Heart left ventricle (tissue), 16 donors: ENCODE measurements at regions not wholly inside any gene's neighbourhood (a gene's known extent, or its start where the extent isn't known, plus 50 kb on each side); places are given as distances from the start of the nearest gene placed in this dataset.

Experiments
- ATAC-seq, 4 donors: fragments of 200-7000 bp; cut with Tn5 transposase; one replicate each; pipeline ENCODE4 v1.9.1; 2020 to 2022; ENCODE audit warnings: moderate library complexity in 4 of 4, mild to moderate bottlenecking in 3 of 4, moderate number of reproducible peaks in 1 of 4
- DNase-seq, 5 donors: peaks; one replicate each; pipeline ENCODE4 v3.0.0-alpha.2; 2020
- H3K27ac ChIP-seq, 12 donors: fragments of 200-600 bp; sonication (generic) in 4 of 12; one replicate each; pipeline versions ENCODE4 v1.5.0 to v1.8.0; 2016 to 2022; ENCODE audit warnings: mild to moderate bottlenecking in 2 of 12
- H3K27me3 ChIP-seq, 9 donors: fragments of 200-600 bp; sonication (generic) in 2 of 9; one replicate each; pipeline versions ENCODE4 v1.5.1 to v1.8.0; 2016 to 2022; ENCODE audit warnings: mild to moderate bottlenecking in 3 of 9
- H3K36me3 ChIP-seq, 9 donors: fragments of 200-600 bp; sonication (generic) in 2 of 9; one replicate each; pipeline versions ENCODE4 v1.5.0 to v1.8.0; 2018 to 2022; ENCODE audit warnings: mild to moderate bottlenecking in 2 of 9
- H3K4me1 ChIP-seq, 12 donors: fragments of 200-600 bp; sonication (generic) in 4 of 12; one replicate each; pipeline versions ENCODE4 v1.5.0 to v1.8.0; 2016 to 2022; ENCODE audit warnings: mild to moderate bottlenecking in 3 of 12
- H3K4me3 ChIP-seq, 12 donors: fragments of 200-600 bp; sonication (generic) in 4 of 12; one replicate each; pipeline versions ENCODE4 v1.5.0 to v1.8.0; 2017 to 2022; ENCODE audit warnings: mild to moderate bottlenecking in 9 of 12, moderate library complexity in 4 of 12
- H3K9me3 ChIP-seq, 12 donors: fragments of 200-600 bp; sonication (generic) in 4 of 12; one replicate each; pipeline versions ENCODE4 v1.5.0 to v1.8.0; 2016 to 2022; ENCODE audit warnings: mild to moderate bottlenecking in 1 of 12
- POLR2A ChIP-seq, 2 donors: fragments of 450-650 bp; IDR thresholded peaks; one replicate each; pipeline ENCODE4 v1.6.1; 2017; ENCODE audit warnings: antibody characterized with exemption in 2 of 2, mild to moderate bottlenecking in 2 of 2, moderate library complexity in 2 of 2
- WGBS, 4 donors: extraction: QIAGEN DNeasy Blood & Tissue Kit in 2 of 4; methylation state at CpG; one replicate each; pipeline versions ENCODE4 v1.1.5 to v1.1.7; 2013 to 2018; 5-methylcytosine and 5-hydroxymethylcytosine counted together
- intact Hi-C, 10 donors: fragments of 100-400 bp; cut with DNase I; formaldehyde crosslinking; loops; one replicate each; pipeline versions ENCODE4 v1.11.1 to v1.14.2; 2022
- TF ChIP-seq, protein P1 (sequence below), 12 donors: fragments of 200-600 bp; sonication (generic) in 4 of 12; IDR thresholded peaks; one replicate each; pipeline versions ENCODE4 v1.5.0 to v1.8.0; 2018 to 2022; ENCODE audit warnings: antibody characterized with exemption in 12 of 12, mild to moderate bottlenecking in 5 of 12
- donor health status: ischemic (EF 13 %, LVEDD 7.1; RV severe dilation, severe dysfunction).
- donor health status: healthy with polysubstance abuse.
- donor health status: DM: no; HTN: yes; CAD: no.
- donor health status: DM: no; HTN: no; CAD: no.
- donor health status: ischemic (EF 25% LVEDD 6.9; RV normal size, moderate dysfunction).
- donor health status: ischemic (EF 25% LVEDD 5.7; RV mildly dilated, moderate dysfunction).
- donor health status: healthy.
- donor health status: DM: yes; HTN: yes; CAD: no.
- donor health status: ischemic (EF 35%, LVEDD 5.7; RV mildly dilated, moderate dysfunction).
- donor health status: nonischemic (EF 11% LVEDD 7.7; RV severe dilation, severe dysfunction).
- donor health status: DM: yes; HTN: yes; CAD: no.
- donor health status: PGD.
- donor health status: ischemic (EF 29% LVEDD 5.4; RV normal size, mild dysfunction).
- donor health status: nonischemic (EF 23%, LVEDD 6.1; RV moderate dilation, normal function).

- H3K4me3 ChIP-seq = no peak overlapping the region
- peaks cover 0 to 18% (median 2%) of the 10 kb centered on the region in 12 donors for H3K9me3 ChIP-seq
- no peaks in the 10 kb centered on the region for H3K36me3 ChIP-seq
- no peak for TF ChIP-seq POLR2A (IDR thresholded peaks at IDR 0.05)
- TF ChIP-seq, protein P1, sequence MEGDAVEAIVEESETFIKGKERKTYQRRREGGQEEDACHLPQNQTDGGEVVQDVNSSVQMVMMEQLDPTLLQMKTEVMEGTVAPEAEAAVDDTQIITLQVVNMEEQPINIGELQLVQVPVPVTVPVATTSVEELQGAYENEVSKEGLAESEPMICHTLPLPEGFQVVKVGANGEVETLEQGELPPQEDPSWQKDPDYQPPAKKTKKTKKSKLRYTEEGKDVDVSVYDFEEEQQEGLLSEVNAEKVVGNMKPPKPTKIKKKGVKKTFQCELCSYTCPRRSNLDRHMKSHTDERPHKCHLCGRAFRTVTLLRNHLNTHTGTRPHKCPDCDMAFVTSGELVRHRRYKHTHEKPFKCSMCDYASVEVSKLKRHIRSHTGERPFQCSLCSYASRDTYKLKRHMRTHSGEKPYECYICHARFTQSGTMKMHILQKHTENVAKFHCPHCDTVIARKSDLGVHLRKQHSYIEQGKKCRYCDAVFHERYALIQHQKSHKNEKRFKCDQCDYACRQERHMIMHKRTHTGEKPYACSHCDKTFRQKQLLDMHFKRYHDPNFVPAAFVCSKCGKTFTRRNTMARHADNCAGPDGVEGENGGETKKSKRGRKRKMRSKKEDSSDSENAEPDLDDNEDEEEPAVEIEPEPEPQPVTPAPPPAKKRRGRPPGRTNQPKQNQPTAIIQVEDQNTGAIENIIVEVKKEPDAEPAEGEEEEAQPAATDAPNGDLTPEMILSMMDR (IDR thresholded peaks at IDR 0.05) = no peak
- no peaks in the 10 kb centered on the region for H3K4me1 ChIP-seq
- ATAC-seq (no peak), DNase-seq (no peak)
- WGBS, 4 donors = 91 to 99% (median 98%) methylated on average over 2 of the region's 2 CpGs
- H3K27me3 ChIP-seq = no peaks in the 10 kb centered on the region
- intact Hi-C loops = no loop called here
- no peak overlapping the region for H3K27ac ChIP-seq
Observed at GRCh38 chr7:9680713-9681112, 1247.3 kb downstream of the NXPH1 start.

GRCh38 chr7:9681284-9681683 is 1247.9 kb downstream of the NXPH1 start:
- TF ChIP-seq, protein P1 (IDR thresholded peaks at IDR 0.05) = no peak
- no peak for TF ChIP-seq POLR2A (IDR thresholded peaks at IDR 0.05)
- no peak overlapping the region for H3K4me3 ChIP-seq
- WGBS, 4 donors = 75 to 84% (median 80%) methylated on average over 4 of the region's 4 CpGs

DNA sequence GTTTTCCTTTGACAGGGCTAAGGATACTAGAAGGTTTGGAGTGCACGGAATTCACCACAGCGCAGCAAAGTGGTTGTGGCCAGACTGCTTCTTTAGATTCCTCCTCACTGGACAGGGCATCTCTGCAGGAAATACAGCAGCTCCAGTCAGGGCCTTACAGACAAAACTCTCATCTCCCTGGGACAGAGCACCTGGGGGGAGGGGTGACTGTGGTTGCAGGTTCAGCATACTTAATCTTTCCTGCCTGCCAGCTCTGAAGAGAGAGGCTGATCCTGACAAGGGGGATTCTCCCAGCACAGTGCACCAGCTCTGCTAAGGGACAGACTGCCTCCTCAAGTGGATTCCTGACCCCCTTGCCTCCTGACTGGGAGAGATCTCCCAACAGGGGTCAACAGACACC is 1257.9 kb downstream of the NXPH1 start:
- DNase-seq = no peak
- intact Hi-C loops = no loop called here
- peaks cover 0 to 21% (median 0%) of the 10 kb centered on the region in 12 donors for H3K9me3 ChIP-seq
- no peak for ATAC-seq
- WGBS, 4 donors = 50 to 79% (median 71%) methylated on average over 2 of the region's 2 CpGs
- no peaks in the 10 kb centered on the region for H3K36me3 ChIP-seq
- TF ChIP-seq POLR2A (IDR thresholded peaks at IDR 0.05) = no peak
- TF ChIP-seq, protein P1 (IDR thresholded peaks at IDR 0.05) = no peak
- no peak overlapping the region for H3K4me3 ChIP-seq
- no peaks in the 10 kb centered on the region for H3K4me1 ChIP-seq
- no peak overlapping the region for H3K27ac ChIP-seq
- H3K27me3 ChIP-seq = no peaks in the 10 kb centered on the region

More at GRCh38 chr7:9681284-9681683, 1247.9 kb downstream of the NXPH1 start:
- Histone ChIP-seq H3K27me3 (no peaks in the 10 kb centered on the region), H3K36me3 (no peaks in the 10 kb centered on the region), H3K27ac (no peak overlapping the region), H3K4me1 (no peaks in the 10 kb centered on the region), H3K9me3 (peaks cover 0 to 18% (median 2%) of the 10 kb centered on the region in 12 donors)
- DNase-seq = no peak
- intact Hi-C loops = no loop called here
- ATAC-seq = no peak

DNA sequence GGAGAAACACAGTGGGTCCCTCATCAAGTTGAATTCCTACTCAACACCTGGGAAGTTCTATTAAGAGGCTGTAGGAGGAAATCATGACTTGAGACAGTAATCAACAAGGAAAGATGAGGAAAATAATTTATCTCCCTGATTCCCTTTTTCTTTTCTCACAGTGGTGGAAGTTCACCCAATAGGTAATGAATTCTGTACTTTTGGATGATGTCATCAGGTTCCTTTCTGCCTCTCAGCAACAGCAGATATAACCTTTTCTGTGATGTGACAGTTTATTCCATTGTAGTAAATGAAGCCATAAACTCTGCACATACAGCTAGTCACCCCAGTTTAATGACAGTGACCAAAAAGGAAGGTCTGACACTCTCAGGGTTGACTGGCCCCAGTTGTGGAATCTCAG is 1265.0 kb downstream of the NXPH1 start:
- intact Hi-C loops = no loop called here
- H3K27ac ChIP-seq = no peak overlapping the region
- H3K4me1 ChIP-seq = no peaks in the 10 kb centered on the region
- no peak overlapping the region for H3K4me3 ChIP-seq
- no peaks in the 10 kb centered on the region for H3K36me3 ChIP-seq
- DNase-seq (no peak), ATAC-seq (no peak)
- no peaks in the 10 kb centered on the region for H3K27me3 ChIP-seq
- TF ChIP-seq POLR2A (IDR thresholded peaks at IDR 0.05) = no peak
- TF ChIP-seq, protein P1 (IDR thresholded peaks at IDR 0.05) = no peak
- peaks cover 0 to 11% (median 0%) of the 10 kb centered on the region in 12 donors for H3K9me3 ChIP-seq
